ENCODE measurements at regions not wholly inside any gene's neighbourhood (a gene's known extent, or its start where the extent isn't known, plus 50 kb on each side); places are given as distances from the start of the nearest gene placed in this dataset.
A peak's percentile ranks its signal among the peaks of the same experiment; 100 is the strongest.

DNA sequence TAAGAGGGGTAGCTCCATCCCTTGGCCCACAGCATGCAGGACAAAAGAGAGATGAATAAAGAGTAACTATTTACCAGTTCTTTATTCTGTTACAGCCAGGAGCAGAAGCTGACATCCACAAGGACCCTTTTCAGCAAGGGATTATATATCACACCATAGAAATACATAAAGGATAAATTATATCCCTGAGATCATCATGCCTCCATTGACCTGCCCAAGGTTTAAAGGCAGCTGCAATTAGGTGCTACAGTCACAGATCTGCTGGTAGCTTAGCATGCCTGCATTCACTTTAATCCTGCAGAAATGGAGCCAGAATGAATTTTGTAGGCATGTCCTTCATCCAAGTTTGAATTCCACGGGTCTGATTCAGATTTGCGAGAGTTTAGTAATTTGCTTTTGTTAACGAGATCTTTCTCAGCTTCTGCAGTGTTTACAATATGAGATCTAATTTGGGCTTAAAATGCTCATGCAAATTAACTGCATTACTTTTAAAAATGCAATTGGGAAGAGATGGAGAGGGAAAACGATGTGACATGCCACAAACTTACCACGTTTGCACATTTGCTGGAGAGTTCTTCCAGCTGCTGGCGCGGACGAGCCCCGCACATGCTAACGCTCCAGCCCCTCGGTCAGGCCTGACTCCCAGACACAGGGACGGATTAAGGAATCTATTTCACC, 327.0 kb upstream of the NOCT start:
- H3K4me3 ChIP-seq (ENCODE audit: control insufficient read depth, low read depth, low read length): no peak overlapping the region
- TF ChIP-seq CTCF (IDR thresholded peaks at IDR 0.05; ENCODE audit: control insufficient read depth, insufficient read depth, low read depth, low read length, missing control alignments): no peak

DNA sequence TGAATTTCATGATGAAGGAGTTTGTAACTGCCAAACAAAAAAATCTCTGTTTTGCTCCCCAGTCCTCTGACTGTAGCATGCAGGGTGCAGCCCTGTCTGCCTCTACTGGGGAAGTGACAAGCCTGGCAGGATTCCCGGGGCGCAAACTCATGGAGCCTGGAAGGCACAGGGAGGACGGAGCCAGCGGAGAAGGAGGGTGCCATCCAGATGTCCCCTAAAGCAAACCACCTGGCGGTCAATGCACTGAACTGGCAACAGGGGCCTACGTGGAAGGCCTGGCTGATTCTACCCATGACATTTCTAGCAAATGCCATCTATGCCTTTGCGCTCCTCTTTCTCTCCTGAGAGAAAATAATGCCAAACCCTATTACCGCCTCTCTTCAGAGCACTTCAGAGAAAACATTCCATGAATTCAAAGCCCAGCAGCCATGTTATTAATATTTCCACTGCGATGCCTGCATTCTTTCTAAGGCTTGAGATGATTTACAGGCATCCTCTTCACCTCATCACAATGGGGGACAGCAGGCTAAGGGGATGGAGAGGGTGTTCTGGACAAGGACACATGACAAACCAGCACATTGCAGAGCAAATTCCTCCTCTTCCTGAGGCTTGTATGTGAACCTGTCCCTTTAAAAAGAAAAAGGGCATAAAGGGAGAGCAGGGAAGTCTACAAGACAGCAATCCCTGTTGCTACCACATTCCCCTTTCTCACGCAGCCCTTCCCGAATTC, 329.3 kb upstream of the NOCT start:
- H3K4me3 ChIP-seq (ENCODE audit: control insufficient read depth, low read depth, low read length): no peak overlapping the region
- no peak for TF ChIP-seq CTCF (IDR thresholded peaks at IDR 0.05; ENCODE audit: control insufficient read depth, insufficient read depth, low read depth, low read length, missing control alignments)
- no peak for DNase-seq (ENCODE audit: low read depth)

More for the DNA sequence above, 327.0 kb upstream of the NOCT start:
- no peak for DNase-seq (ENCODE audit: low read depth)

- H3K4me3 ChIP-seq (ENCODE audit: control insufficient read depth, low read depth, low read length): no peak overlapping the region
- no peak for DNase-seq (ENCODE audit: low read depth)
- TF ChIP-seq CTCF (IDR thresholded peaks at IDR 0.05; ENCODE audit: control insufficient read depth, insufficient read depth, low read depth, low read length, missing control alignments): no peak
Measured at GRCh38 chr4:138685316-138685715, 330.3 kb upstream of the NOCT start.

DNA sequence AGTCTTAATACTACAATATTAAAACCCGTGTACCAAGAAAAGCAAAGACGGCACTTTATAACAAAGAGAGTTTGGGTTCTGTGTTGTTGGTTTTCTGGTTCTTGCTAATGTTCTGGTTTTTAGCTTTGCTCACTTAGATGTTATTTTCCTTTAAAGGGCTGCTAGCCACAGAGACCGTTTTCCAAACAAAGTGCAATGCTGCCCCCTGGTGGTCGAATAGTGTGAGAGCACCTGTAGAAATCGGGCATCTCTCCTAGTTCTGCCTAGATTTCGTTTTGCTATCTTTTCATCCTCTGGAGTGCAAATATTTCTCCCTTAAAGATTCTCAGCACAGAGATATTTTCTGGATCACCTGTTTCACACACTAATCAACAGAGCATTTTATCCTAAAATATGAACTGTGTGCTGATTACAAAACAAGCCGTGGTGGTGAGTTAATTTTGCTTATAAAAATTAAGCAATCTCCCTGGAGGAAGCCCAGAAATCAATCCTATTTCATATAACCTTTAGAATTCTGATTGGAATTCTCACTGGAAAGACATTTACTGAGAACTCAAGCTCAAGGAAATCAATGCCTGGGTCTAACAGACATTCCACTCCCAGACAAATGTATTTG, 334.5 kb upstream of the NOCT start:
- peak; percentile 85 for TF ChIP-seq CTCF (IDR thresholded peaks at IDR 0.05; ENCODE audit: control insufficient read depth, insufficient read depth, low read depth, low read length, missing control alignments)
- no peak for DNase-seq (ENCODE audit: low read depth)
- H3K4me3 ChIP-seq (ENCODE audit: control insufficient read depth, low read depth, low read length): no peak overlapping the region

GRCh38 chr4:138680256-138680655, 335.3 kb upstream of the NOCT start:
- no peak for DNase-seq (ENCODE audit: low read depth)
- H3K4me3 ChIP-seq (ENCODE audit: control insufficient read depth, low read depth, low read length): no peak overlapping the region
- no peak for TF ChIP-seq CTCF (IDR thresholded peaks at IDR 0.05; ENCODE audit: control insufficient read depth, insufficient read depth, low read depth, low read length, missing control alignments)

- H3K4me3 ChIP-seq (ENCODE audit: control insufficient read depth, low read depth, low read length): no peak overlapping the region
- no peak for TF ChIP-seq CTCF (IDR thresholded peaks at IDR 0.05; ENCODE audit: control insufficient read depth, insufficient read depth, low read depth, low read length, missing control alignments)
- DNase-seq (ENCODE audit: low read depth): no peak
Measured at GRCh38 chr4:138678985-138679746, 336.4 kb upstream of the NOCT start.

Measured in AG09309 (cell line).